NCI-H345 (cell line): ENCODE measurements at regions not wholly inside any gene's neighbourhood (a gene's known extent, or its start where the extent isn't known, plus 50 kb on each side); places are given as distances from the start of the nearest gene placed in this dataset.
"Not testable (repeated sequence)": the region's sequence is repeated elsewhere in the genome, so short reads cannot be mapped to it uniquely, and the experiment has no call there.

Experiments
- DNase-seq: peaks from one replicate; lab custom pipeline; 2025; lab: John Stamatoyannopoulos, UW

DNA sequence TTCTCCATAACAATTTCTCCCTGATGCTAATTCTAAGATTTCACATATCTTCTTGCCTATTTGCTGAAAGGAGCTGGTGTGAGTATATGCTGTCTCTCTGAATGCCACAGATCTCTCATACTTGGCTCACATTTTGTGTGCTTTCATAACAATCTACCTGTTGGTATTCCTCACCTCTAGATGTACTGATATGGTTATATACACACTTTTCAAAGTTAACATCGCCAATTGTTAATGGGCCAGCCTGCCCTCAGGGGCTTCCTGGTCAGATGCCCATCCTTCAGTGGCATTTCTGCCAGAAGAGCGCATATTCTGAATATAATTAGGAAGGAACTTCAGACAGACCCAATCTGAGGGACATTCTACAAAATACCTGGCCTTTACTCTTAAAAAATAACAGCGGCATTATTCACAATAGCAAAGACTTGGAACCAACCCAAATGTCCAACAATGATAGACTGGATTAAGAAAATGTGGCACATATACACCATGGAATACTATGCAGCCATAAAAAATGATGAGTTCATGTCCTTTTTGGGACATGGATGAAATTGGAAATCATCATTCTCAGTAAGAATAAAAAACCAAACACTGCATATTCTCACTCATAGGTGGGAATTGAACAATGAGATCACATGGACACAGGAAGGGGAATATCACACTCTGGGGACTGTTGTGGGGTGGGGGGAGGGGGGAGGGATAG, 123.9 kb upstream of the FAT1 start:
- DNase-seq: not testable (repeated sequence)

DNA sequence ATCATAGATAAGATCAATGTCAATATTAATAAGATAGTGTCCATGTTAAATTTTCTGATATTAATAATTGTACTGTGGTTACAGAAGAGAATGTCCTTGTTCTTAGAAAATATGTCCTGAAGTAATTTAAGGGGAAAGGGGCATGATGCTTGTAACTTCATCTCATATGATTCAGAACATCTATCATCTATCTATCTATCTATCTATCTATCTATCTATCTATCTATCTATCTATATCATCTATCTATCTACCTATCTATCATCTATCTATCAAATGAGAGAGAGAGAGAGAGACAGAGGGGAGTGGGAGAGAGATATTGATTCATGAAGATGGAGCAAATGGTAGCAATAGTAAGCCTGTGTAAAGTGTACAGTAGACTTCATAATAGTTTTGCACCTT, 124.8 kb upstream of the FAT1 start:
- no peak for DNase-seq

DNA sequence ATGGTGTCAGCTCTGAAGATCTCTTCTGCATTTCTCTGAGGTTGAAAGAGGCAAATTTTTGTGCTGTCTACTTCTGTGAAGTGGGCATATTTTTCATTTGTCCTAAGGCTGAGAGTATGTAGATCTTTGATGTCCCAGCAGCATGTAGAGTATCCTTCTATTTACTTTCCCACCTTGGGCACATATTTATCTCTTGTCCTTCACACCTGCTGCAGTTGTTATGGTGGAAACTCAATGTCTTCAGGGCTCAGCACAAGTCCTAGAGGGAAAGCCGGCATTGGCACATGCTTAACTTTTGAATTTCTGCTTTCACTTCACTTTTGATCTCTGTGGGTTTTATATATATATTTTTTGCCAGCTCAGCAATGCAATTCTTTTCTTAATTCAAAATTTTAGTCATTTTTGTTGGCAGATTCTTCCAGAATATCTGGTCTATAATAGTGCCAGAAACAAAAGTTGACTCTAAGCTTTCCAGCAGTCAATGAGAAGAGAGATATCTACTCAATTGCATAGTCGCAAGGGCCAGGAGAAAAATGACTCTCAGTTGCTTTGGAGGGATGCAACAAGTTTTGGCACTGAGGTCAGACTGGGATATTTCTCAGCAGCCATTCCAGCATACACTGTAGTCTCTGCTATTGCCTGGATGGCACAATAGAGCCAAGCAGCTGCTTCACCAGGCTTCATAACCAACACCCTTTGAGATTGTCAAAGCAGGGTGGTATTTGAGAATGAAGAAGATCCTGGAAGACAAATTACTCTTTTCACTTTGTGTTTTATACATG, 127.8 kb upstream of the FAT1 start:
- no peak for DNase-seq

DNA sequence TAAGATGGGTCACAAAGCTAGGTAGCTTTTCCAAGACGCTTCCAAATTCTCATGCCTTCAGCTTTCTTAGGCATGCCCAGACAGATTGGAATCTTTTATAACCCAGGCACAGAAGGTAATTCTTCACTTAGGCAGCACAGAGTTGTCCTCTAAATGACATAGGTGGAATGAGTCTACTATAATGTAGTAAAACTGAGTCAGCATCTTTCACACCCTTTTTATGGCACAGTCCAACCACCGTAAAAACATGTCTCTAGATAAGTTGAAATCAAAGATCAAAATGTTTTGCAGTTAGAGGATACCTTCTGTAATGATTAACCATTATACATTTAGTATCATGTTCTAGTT, 128.4 kb upstream of the FAT1 start:
- DNase-seq: no peak

DNA sequence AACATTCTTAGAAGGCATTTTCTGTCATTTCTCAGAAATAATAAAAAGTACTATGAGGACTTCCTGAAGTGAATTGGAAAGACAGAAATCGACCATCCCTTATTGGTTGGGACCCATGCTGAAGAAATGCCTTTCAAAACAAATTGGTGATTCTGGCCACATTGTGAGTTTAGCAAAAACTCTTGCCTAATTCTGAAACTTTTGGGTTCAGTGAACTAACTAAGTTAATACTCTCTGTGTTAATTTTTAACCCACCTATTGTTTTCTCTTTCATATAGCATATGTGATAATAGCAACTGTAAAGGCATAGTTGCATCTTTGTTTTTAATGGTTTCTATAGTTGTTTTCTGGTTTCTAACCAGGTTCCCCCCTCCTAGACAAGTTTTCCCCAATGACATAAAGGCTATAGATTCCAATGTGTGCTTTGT, 129.3 kb upstream of the FAT1 start:
- no peak for DNase-seq

DNA sequence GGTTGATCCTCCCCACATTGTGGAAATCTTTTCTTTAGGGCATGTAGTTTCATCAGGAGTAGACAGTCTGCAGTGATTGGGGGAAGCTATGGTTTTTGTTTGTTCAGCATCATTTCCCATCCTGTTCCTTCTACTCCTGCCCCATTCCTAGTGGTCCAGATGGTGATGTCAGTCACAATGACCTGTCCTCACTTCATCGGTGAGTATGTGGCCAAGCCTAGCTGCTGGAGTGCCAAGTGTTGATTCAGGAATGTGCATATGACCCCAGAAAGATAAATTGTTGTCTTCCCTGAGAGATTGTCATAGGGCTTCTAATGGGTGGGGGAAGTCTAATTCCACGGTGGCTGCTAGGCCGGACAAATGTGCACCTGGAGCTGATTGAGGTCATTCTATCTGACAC, 130.6 kb upstream of the FAT1 start:
- DNase-seq: no peak

DNA sequence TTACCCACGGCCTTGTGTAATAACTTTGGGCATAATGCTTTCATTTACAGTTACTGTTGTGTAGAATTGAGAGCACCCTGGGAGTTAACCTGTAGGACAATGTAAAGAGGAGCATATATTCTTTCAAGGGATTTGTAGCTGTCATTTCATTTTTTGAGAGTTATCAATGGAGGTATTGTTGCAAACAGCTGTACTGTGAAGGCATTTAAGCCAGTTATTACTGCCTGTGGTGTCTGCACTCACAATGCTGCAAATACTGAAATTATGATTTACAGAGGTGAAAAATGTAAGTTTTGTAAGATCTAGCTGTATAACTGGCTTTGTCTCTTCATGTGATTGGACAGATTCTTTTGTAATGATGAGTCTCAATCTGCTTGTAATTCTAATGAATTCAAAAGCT, 131.5 kb upstream of the FAT1 start:
- DNase-seq: no peak

DNA sequence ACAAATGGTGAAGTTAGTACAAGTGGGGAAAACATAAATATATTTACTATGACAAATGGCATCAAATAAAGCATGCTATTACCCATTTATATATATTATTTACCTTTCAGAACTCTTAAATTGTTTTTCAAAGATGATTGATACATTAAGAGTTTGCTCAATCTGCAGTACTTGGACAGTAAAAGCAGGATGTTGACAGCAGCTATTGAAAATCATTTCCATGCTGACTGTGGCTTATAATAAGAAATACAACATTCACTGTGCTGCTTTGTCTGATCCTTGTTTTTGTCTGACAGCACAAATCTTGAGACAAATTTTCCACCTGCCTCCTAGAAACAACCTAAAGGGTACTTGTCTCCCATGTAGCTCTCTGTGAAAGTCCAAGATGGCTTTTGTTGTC, 134.1 kb upstream of the FAT1 start:
- DNase-seq: no peak

DNA sequence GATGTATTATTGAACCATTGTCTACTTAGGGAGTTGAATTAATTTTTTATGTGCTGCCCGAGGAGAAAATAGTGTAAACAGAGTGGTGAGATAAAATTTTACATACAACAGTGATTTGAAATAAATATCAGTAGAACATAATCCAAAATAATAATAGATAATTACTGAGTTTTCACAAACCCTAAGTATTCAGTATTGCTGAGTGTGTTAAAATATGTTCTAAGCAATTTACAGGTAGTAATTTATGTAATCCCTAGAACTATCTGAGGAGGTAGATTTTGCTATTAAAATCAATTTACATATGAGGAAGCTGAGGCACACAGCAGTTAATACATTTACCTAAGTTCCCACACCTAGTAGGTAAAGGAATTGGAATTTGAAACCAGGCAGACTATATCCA, 134.7 kb upstream of the FAT1 start:
- DNase-seq: no peak

DNA sequence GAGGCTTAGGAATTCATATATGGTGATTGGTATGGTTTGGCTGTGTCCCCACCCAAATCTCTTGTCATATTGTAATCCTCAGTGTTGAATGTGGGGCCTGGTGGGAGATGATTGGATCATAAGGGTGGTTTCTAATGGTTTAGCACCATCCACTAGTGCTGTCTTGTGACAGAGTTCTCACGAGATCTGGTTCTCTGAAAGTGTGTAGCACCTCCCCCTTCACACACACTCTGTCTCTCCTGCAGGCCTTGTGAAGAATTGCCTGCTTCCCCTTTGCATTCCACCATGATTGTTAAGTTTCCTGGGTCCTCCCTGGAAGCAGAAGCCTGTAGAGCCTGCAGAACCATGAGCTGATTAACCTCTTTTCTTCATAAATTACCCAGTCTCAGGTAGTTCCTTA, 135.8 kb upstream of the FAT1 start:
- no peak for DNase-seq

DNA sequence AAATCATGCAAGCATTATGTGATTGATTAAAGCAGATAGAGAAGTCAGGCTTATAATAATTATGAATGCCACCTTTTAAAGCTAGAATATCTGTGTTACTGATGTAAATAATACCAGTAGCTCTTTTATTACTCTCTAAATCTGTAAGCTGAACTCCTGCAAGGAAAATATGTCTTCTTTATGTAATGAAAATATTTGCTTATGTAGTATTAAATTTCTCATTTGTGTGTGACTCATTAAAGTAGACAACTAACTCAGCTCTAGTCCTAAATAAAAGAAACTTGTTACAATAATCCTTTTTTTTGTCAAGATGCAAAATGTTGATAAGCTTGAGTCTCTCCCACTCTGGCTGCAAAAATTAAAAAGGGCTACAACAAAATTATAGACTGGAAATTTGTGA, 137.7 kb upstream of the FAT1 start:
- no peak for DNase-seq

DNA sequence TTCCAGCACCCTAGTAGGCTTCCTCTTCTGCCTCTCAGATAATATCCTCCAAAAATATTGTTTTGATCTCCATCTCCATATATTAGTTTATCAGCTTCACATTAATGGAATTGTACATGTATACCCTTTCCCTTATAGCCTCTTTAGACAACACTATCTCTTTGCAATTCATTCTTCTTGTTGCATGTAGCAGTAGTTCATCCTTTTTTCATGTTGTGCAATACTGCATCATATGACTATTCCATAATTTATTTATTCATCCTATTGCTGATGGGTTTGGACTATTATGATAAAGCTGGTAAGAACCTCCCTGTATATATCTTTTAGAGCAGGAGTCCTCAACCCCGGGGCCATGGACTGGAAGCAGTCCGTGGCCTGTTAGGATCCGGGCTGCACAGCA, 148.2 kb upstream of the FAT1 start:
- DNase-seq: no peak

DNA sequence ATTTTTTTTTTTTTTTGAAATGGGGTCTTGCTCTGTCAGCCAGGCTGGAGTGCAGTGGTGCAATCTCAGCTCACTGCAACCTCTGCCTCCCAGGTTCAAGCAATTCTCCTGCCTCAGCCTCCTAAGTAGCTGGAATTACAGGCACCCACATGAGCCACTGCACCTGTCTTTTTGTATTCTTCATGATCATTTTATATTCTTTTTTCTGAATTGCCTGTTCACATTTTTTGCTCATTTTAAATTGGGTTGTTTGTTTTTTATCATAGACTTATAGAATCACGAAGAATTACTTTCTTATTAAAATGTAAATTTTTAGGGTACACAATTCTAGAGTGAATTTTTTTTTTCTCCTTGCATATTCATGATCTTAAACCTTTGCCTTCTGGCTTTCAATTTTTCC, 149.4 kb upstream of the FAT1 start:
- not testable (repeated sequence) for DNase-seq

DNA sequence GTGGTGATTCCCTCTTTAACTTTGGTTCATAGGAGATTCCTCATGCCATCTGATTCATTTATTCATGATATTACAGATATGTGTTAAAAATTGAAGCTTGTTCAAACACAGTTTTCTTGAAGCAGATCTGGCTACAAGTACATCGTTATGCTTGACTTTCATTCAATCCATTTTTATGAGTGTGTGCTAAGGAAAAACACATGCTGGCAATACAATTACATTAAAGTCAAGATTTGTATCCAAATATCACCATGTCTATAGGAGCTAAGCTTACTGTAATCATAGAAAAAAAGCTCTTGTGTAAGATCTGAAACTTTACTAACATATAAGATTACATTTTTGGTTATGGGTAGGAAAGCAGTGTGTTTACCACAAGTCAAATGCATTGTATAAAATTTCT, 151.8 kb upstream of the FAT1 start:
- DNase-seq: no peak

DNA sequence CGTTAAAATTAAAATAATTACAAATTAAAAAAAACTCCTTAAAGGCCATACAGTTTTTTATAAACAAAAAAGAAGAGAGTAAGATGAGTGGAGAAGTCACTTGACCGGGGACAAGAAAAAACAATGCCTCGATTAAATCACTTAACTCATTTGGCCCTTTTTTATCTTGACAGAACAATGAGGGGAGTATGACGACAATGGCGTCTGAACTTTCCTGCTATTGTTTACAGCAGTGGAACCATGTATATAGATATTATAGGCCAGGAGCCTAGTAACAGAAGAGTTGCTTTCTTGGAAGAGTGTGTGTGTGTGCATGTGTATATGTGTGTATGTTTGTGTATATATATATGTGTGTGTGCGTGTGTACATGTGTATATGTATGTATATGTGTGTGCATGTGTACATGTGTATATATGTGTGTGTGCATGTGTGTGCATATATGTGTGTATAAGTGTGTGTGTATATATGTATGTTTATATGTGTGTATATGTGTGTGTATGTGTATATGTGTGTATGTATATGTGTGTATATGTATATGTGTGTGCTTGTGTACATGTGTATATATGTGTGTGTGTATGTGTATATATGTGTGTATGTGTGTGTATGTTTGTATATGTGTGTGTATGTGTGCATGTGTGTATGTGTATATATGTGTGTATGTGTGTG, 153.4 kb upstream of the FAT1 start:
- no peak for DNase-seq

DNA sequence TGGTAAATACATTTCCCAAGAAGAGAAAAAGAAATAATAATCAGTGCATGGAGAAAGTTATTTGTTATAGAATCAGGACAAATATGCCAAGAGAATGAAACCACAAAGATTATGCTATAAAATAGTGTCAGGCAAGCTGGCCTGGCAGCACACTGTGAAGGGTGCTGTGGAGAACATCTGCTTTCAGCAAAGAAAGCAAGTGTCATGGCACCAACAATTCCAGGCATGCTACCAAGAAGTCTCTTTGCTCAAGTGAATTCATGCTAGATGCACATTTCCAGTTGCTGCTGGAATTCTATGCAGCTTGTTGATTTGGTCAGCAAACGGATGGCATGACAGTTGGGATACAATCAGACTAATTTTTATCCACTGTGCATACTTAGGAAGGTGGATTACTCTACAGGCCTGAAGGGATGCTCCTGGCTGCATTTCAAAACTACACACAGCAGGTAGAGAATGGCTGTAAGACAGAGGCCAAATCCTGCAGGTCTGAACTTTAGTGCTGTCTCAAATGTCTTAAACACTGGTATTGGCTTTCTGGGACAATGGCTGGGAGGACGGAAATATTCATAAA, 154.6 kb upstream of the FAT1 start:
- DNase-seq: no peak

DNA sequence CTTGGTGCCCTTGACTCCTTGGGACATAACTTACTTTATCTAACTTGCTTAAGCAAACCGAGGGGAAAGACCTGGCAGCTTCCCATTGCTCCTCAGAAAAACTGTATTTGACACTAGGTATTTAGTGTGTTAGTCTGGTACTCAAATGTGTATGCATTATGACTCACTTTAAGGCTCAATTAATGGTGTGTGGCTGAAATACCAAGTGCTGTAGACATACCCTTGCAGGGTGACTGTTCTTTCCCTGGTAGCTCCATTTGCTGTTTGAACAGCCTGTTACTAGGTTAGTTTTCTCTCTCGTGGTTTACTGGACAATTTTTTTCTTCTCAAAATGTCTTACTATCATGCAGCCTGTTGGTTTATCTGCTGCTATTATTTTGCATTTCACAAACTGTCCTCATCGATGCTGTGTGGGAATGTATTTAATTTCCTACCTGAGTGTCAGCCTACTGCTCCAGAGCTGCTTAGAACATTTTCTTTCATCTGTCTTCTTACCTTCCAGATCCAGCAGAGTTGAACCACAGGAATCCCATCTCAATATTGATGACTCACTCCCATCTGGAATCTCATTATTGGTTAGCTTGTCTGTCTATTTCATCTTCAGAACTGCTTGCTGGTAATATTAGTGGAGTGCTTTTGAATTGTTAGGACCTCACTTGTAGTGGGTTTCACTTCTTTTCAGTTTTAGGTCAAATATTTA, 158.0 kb upstream of the FAT1 start:
- DNase-seq: no peak

DNA sequence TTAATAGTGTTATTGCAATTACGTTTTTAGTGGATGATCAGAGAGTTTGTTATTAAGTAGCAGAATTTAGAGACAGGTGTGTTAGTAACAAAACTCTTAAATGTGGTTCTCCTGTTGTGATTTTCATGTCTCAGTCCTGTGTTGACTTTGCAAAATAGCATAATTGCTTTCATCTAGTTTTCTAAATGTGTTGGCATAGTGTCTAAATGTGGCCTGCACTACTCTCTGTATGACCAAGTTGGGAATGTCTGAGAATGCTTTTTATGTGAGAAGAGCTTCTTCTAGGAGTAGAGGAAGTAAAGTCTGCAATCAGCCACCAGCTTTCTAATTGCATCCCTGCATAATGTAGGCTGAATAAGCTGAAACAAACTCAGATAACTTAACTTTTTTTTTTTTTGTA, 158.6 kb upstream of the FAT1 start:
- no peak for DNase-seq

DNA sequence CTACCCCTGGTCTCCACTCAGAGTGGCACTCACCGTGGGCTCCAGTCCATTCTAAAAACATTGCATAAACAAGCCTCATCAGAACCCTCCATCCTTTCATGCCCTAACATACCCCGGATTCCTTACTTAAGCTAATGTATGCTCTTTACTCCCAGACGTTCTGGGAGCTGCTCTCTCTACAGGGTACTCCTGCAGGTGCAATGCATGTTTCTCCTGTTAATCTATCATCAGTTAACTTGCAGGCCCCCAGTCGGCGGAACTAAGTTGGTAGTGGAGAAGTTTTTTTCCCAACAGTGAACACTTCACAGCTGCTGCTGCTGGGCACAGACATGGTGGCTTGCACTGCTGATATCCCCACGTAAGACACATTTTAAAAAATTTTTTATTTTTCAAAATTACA, 161.6 kb upstream of the FAT1 start:
- DNase-seq: no peak

DNA sequence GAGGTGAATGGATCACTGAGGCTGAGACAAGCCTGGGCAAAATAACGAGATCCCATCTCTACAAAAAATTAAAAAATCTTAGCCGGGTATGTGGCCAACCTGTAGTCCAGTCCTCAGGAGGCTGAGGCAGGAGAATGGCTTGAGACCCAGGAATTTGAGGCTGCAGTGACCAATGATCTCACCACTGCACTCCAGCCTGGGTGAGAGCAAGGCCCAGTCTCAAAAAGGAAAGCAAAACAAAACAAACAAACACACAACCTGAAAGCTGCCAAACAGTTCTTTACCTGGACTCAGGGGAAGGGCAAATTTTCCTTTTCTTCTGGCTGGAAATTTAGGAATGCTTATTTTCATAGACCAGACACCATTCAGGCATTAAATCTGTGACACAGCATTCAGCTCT, 163.1 kb upstream of the FAT1 start:
- DNase-seq: no peak

DNA sequence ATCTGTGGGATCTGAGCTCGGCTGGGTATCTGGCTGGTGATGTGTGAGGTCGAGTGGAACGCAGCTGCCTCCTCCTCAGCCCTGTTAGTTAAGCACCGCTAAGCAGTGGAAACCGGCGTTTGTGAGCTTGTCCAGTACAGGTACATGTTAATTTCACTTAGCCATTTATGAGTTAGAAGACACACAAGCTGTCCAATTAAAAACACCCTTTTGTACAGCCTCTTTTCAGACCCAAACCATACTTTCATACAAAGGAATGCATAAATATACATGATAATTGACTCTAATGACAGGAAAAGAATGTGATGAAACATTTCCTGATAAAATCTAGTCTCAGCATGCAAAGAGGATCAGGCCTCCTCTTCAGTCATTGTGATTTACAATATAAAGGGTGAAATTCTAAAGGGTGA, 163.6 kb upstream of the FAT1 start:
- DNase-seq: no peak

DNA sequence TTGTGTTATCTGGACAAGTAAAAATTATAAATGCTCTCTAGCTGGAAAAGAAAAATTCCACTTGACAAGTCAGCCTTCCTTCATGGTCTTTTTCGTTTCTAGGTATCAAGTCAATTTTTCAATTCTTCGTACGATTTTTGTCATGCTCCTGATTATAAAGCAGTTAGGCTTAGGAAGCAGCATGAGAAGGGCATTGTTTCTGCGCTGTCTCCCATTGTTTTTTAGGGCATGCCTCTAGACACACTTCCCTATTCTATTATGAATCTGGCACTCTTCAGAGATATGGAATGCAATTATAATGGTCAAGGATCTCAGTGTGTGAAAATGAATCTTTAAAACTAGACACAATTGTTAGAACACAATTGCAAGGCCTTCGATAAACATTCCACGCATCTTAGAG, 164.1 kb upstream of the FAT1 start:
- DNase-seq: no peak
